Ishikawa (cell line): ENCODE measurements at regions not wholly inside any gene's neighbourhood (a gene's known extent, or its start where the extent isn't known, plus 50 kb on each side); places are given as distances from the start of the nearest gene placed in this dataset.

ENCODE experiments used
- CEBPB ChIP-seq: IDR thresholded peaks from 2 replicates; pipeline ENCODE4 v1.6.1; 2012
- CREB1 ChIP-seq: IDR thresholded peaks from 2 replicates; pipeline ENCODE4 v1.6.1; 2012; ENCODE audit warnings: low read depth
- EGR1 ChIP-seq: IDR thresholded peaks from 2 replicates; pipeline ENCODE4 v1.6.1; 2012
- EP300 ChIP-seq: IDR thresholded peaks from 2 replicates; pipeline ENCODE4 v1.6.1; 2012; ENCODE audit warnings: borderline replicate concordance
- FOXM1 ChIP-seq: IDR thresholded peaks from 2 replicates; pipeline ENCODE4 v1.6.1; 2012; ENCODE audit warnings: low read depth, borderline replicate concordance
- MAX ChIP-seq: IDR thresholded peaks from 2 replicates; pipeline ENCODE4 v1.6.1; 2012
- NFIC ChIP-seq: IDR thresholded peaks from 2 replicates; pipeline ENCODE4 v1.6.1; 2012
- RAD21 ChIP-seq: IDR thresholded peaks from 2 replicates; pipeline ENCODE4 v1.6.1; 2012; ENCODE audit warnings: low read depth
- REST ChIP-seq: IDR thresholded peaks from 2 replicates; pipeline ENCODE4 v1.6.1; 2012; ENCODE audit warnings: low read depth, mild to moderate bottlenecking
- TAF1 ChIP-seq: IDR thresholded peaks from 2 replicates; pipeline ENCODE4 v1.6.1; 2012; ENCODE audit warnings: low read depth, mild to moderate bottlenecking
- TCF12 ChIP-seq: IDR thresholded peaks from 2 replicates; pipeline ENCODE4 v1.6.1; 2012; ENCODE audit warnings: low read depth
- TEAD4 ChIP-seq: IDR thresholded peaks from 2 replicates; pipeline ENCODE4 v1.6.1; 2012
- USF1 ChIP-seq: IDR thresholded peaks from 2 replicates; pipeline ENCODE4 v1.6.1; 2012
- YY1 ChIP-seq: IDR thresholded peaks from 2 replicates; pipeline ENCODE4 v1.6.1; 2012; ENCODE audit warnings: low read depth
- ZBTB7A ChIP-seq: IDR thresholded peaks from 2 replicates; pipeline ENCODE4 v1.6.1; 2012; ENCODE audit warnings: low read depth

- TF ChIP-seq REST, result no peak
- no peak for TF ChIP-seq EP300
- no peak for TF ChIP-seq YY1
- no peak for TF ChIP-seq MAX
- no peak for TF ChIP-seq RAD21
- TF ChIP-seq CREB1, result no peak
Measured at GRCh38 chr20:24765316-24766142, 183.5 kb upstream of the CST7 start.

GRCh38 chr20:24766143-24766527, 182.9 kb upstream of the CST7 start:
- no peak for TF ChIP-seq TCF12
- TF ChIP-seq TAF1, result no peak
- TF ChIP-seq USF1, result no peak

GRCh38 chr20:24766826-24767622, 182.0 kb upstream of the CST7 start:
- no peak for TF ChIP-seq RAD21
- no peak for TF ChIP-seq EP300
- no peak for TF ChIP-seq YY1
- no peak for TF ChIP-seq TCF12
- no peak for TF ChIP-seq TEAD4
- no peak for TF ChIP-seq USF1
- no peak for TF ChIP-seq ZBTB7A

GRCh38 chr20:24767623-24768100, 181.4 kb upstream of the CST7 start:
- TF ChIP-seq MAX (no peak), EGR1 (no peak), CREB1 (no peak), REST (no peak), USF1 (no peak), EP300 (no peak), YY1 (no peak), CEBPB (no peak), NFIC (no peak), TEAD4 (no peak), RAD21 (no peak), ZBTB7A (no peak), FOXM1 (no peak), TAF1 (no peak), TCF12 (no peak)

- TF ChIP-seq FOXM1 (no peak), CREB1 (no peak), NFIC (no peak), EP300 (peak; percentile 38; the same call in 1 of the 2 replicates), TCF12 (peak; percentile 21; the same call in 1 of the 2 replicates), REST (no peak), MAX (no peak), TAF1 (no peak), CEBPB (no peak), EGR1 (no peak), TEAD4 (no peak), ZBTB7A (peak; percentile 34; the same call in 1 of the 2 replicates)
Measured at GRCh38 chr20:24768201-24768636, 180.8 kb upstream of the CST7 start.
